Large intestine (tissue), 3 donors: ENCODE measurements at regions not wholly inside any gene's neighbourhood (a gene's known extent, or its start where the extent isn't known, plus 50 kb on each side); places are given as distances from the start of the nearest gene placed in this dataset.
"Not testable (repeated sequence)": the region's sequence is repeated elsewhere in the genome, so short reads cannot be mapped to it uniquely, and the experiment has no call there.

ENCODE experiments used
- DNase-seq, 2 donors: peaks; one replicate each; pipeline versions ENCODE4 v3.0.0 to v3.0.0-alpha.2; 2013
- H3K27ac ChIP-seq: one replicate; pipeline ENCODE4 v1.5.1; 2013; ENCODE audit warnings: low read length
- H3K27me3 ChIP-seq: 2 replicates; pipeline ENCODE4 v1.6.1; 2013; ENCODE audit warnings: low read length; ENCODE audit not compliant: control insufficient read depth, insufficient read depth
- H3K36me3 ChIP-seq: 2 replicates; pipeline ENCODE4 v1.6.1; 2013; ENCODE audit warnings: low read length; ENCODE audit not compliant: control insufficient read depth, insufficient read depth
- H3K4me1 ChIP-seq: one replicate; pipeline ENCODE4 v1.6.1; 2013; ENCODE audit warnings: low read length; ENCODE audit not compliant: control insufficient read depth, insufficient read depth
- H3K4me3 ChIP-seq: one replicate; pipeline ENCODE4 v1.5.1; 2013; ENCODE audit warnings: low read length
- H3K9me3 ChIP-seq: one replicate; pipeline ENCODE4 v1.6.1; 2013; ENCODE audit warnings: mild to moderate bottlenecking, low read depth, low read length, moderate library complexity; ENCODE audit not compliant: control insufficient read depth
- WGBS: methylation state at CpG from one replicate; pipeline ENCODE4 v1.1.5; 2013; ENCODE audit warnings: low lambda C conversion rate; ENCODE audit not compliant: insufficient coverage; 5-methylcytosine and 5-hydroxymethylcytosine counted together

GRCh38 chr5:17034992-17035391, 98.9 kb upstream of the MYO10 start:
- H3K9me3 ChIP-seq, H3K36me3 ChIP-seq, H3K27me3 ChIP-seq, H3K4me1 ChIP-seq, H3K27ac ChIP-seq, DNase-seq, H3K4me3 ChIP-seq: not testable (repeated sequence)
- no CpG with 5 or more reads among the region's 2 CpGs for WGBS

GRCh38 chr5:17037751-17038150, 101.7 kb upstream of the MYO10 start:
- whole genome bisulfite sequencing = 80% methylated on average over 2 of the region's 3 CpGs
- no peak overlapping the region for H3K4me3 ChIP-seq
- H3K4me1 ChIP-seq = no peaks in the 10 kb centered on the region
- H3K36me3 ChIP-seq = no peaks in the 10 kb centered on the region
- DNase-seq = no peak
- no peaks in the 10 kb centered on the region for H3K27me3 ChIP-seq
- H3K27ac ChIP-seq = no peak overlapping the region
- no peaks in the 10 kb centered on the region for H3K9me3 ChIP-seq

GRCh38 chr5:17039170-17039569, 103.1 kb upstream of the MYO10 start:
- Histone ChIP-seq H3K4me1 (no peaks in the 10 kb centered on the region), H3K9me3 (no peaks in the 10 kb centered on the region), H3K27ac (no peak overlapping the region), H3K4me3 (no peak overlapping the region), H3K36me3 (no peaks in the 10 kb centered on the region), H3K27me3 (no peaks in the 10 kb centered on the region)
- no CpG with 5 or more reads among the region's 2 CpGs for WGBS
- no peak for DNase-seq

GRCh38 chr5:17042041-17042440, 106.0 kb upstream of the MYO10 start:
- no peak overlapping the region for H3K27ac ChIP-seq
- WGBS = no CpG with 5 or more reads among the region's 5 CpGs
- H3K36me3 ChIP-seq = no peaks in the 10 kb centered on the region
- H3K4me3 ChIP-seq = no peak overlapping the region
- no peaks in the 10 kb centered on the region for H3K9me3 ChIP-seq
- no peaks in the 10 kb centered on the region for H3K27me3 ChIP-seq
- no peaks in the 10 kb centered on the region for H3K4me1 ChIP-seq
- DNase-seq = no peak

GRCh38 chr5:17046320-17046719, 110.2 kb upstream of the MYO10 start:
- Histone ChIP-seq H3K9me3 (no peaks in the 10 kb centered on the region), H3K36me3 (no peaks in the 10 kb centered on the region), H3K27me3 (no peaks in the 10 kb centered on the region), H3K4me3 (no peak overlapping the region), H3K27ac (no peak overlapping the region), H3K4me1 (no peaks in the 10 kb centered on the region)
- no peak for DNase-seq

GRCh38 chr5:17050236-17050635, 114.1 kb upstream of the MYO10 start:
- no peaks in the 10 kb centered on the region for H3K36me3 ChIP-seq
- H3K9me3 ChIP-seq = no peaks in the 10 kb centered on the region
- no CpG with 5 or more reads among the region's 3 CpGs for WGBS
- no peak overlapping the region for H3K4me3 ChIP-seq
- no peak for DNase-seq
- no peaks in the 10 kb centered on the region for H3K27me3 ChIP-seq
- no peaks in the 10 kb centered on the region for H3K4me1 ChIP-seq
- no peak overlapping the region for H3K27ac ChIP-seq

- no peak for DNase-seq
- no peaks in the 10 kb centered on the region for H3K9me3 ChIP-seq
- no peak overlapping the region for H3K4me3 ChIP-seq
- no peaks in the 10 kb centered on the region for H3K4me1 ChIP-seq
- no peak overlapping the region for H3K27ac ChIP-seq
- 100% methylated on average over 1 of the region's 8 CpGs for WGBS
- H3K36me3 ChIP-seq = no peaks in the 10 kb centered on the region
- no peaks in the 10 kb centered on the region for H3K27me3 ChIP-seq
Measured at GRCh38 chr5:17054911-17055310, 118.8 kb upstream of the MYO10 start.

- Histone ChIP-seq H3K27ac (no peak overlapping the region), H3K27me3 (no peaks in the 10 kb centered on the region), H3K9me3 (no peaks in the 10 kb centered on the region), H3K4me1 (no peaks in the 10 kb centered on the region), H3K4me3 (no peak overlapping the region), H3K36me3 (no peaks in the 10 kb centered on the region)
- no peak for DNase-seq
- 100% methylated on average over 1 of the region's 7 CpGs for WGBS
Measured at GRCh38 chr5:17056141-17056631, 120.1 kb upstream of the MYO10 start.

- Histone ChIP-seq H3K4me1 (no peaks in the 10 kb centered on the region), H3K4me3 (no peak overlapping the region), H3K27me3 (no peaks in the 10 kb centered on the region), H3K9me3 (peaks cover 7% of the 10 kb centered on the region), H3K36me3 (no peaks in the 10 kb centered on the region), H3K27ac (no peak overlapping the region)
- WGBS = 75% methylated on average over 1 of the region's 7 CpGs
- no peak for DNase-seq
Measured at GRCh38 chr5:17058438-17058837, 122.3 kb upstream of the MYO10 start.

- no peak overlapping the region for H3K4me3 ChIP-seq
- no peaks in the 10 kb centered on the region for H3K36me3 ChIP-seq
- H3K27ac ChIP-seq = no peak overlapping the region
- no CpG with 5 or more reads among the region's 33 CpGs for WGBS
- peaks cover 7% of the 10 kb centered on the region for H3K9me3 ChIP-seq
- H3K4me1 ChIP-seq = no peaks in the 10 kb centered on the region
- no peak for DNase-seq
- no peaks in the 10 kb centered on the region for H3K27me3 ChIP-seq
Measured at GRCh38 chr5:17061973-17062470, 125.9 kb upstream of the MYO10 start.

GRCh38 chr5:17062741-17063140, 126.7 kb upstream of the MYO10 start:
- not testable (repeated sequence) for H3K4me3 ChIP-seq, H3K4me1 ChIP-seq, H3K9me3 ChIP-seq, H3K27ac ChIP-seq, H3K36me3 ChIP-seq, H3K27me3 ChIP-seq, DNase-seq
- WGBS = no CpG with 5 or more reads among the region's 4 CpGs
